Bronchial epithelial cell (primary cell): ENCODE measurements at regions not wholly inside any gene's neighbourhood (a gene's known extent, or its start where the extent isn't known, plus 50 kb on each side); places are given as distances from the start of the nearest gene placed in this dataset.

Experiments used
- DNase-seq: peaks from one replicate; pipeline ENCODE4 v3.0.0-alpha.2; 2010; ENCODE audit warnings: low read depth
- FAIRE-seq: peaks from 2 replicates; lab custom pipeline; 2011; peaks lifted over from hg19 to GRCh38; lab: Jason Lieb, UNC
- H3K27me3 ChIP-seq: 2 replicates; pipeline ENCODE4 v1.5.1; 2011; ENCODE audit warnings: low read length; ENCODE audit not compliant: control insufficient read depth, insufficient read depth
- H3K36me3 ChIP-seq: 2 replicates; pipeline ENCODE4 v1.5.1; 2011; ENCODE audit warnings: low read length; ENCODE audit not compliant: control insufficient read depth, insufficient read depth
- H3K4me3 ChIP-seq: 2 replicates; pipeline ENCODE4 v1.5.1; 2011; ENCODE audit warnings: mild to moderate bottlenecking, low read depth, low read length, control low read depth
- CTCF ChIP-seq: IDR thresholded peaks from 2 replicates; pipeline ENCODE4 v1.5.1; 2011; ENCODE audit warnings: mild to moderate bottlenecking, moderate library complexity, low read length, control low read depth, inconsistent platforms; ENCODE audit not compliant: insufficient read depth, severe bottlenecking

GRCh38 chr5:89232139-89232603 is 349.2 kb upstream of the MEF2C start:
- Histone ChIP-seq H3K4me3 (no peak overlapping the region), H3K27me3 (no peaks in the 10 kb centered on the region), H3K36me3 (no peaks in the 10 kb centered on the region)
- TF ChIP-seq CTCF: no peak
- FAIRE-seq (no peak), DNase-seq (no peak)

- no peaks in the 10 kb centered on the region for H3K36me3 ChIP-seq
- FAIRE-seq (no peak), DNase-seq (no peak)
- no peaks in the 10 kb centered on the region for H3K27me3 ChIP-seq
- no peak for TF ChIP-seq CTCF
- H3K4me3 ChIP-seq: no peak overlapping the region
These were observed 347.2 kb upstream of the MEF2C start for GRCh38 chr5:89230178-89230577.

- no peak for TF ChIP-seq CTCF
- H3K27me3 ChIP-seq: no peaks in the 10 kb centered on the region
- H3K36me3 ChIP-seq: no peaks in the 10 kb centered on the region
- DNase-seq (no peak), FAIRE-seq (no peak)
- H3K4me3 ChIP-seq: no peak overlapping the region
These were observed 346.5 kb upstream of the MEF2C start for GRCh38 chr5:89229331-89230070.

GRCh38 chr5:89228355-89228754 is 345.4 kb upstream of the MEF2C start:
- no peak for TF ChIP-seq CTCF
- H3K4me3 ChIP-seq: no peak overlapping the region
- no peaks in the 10 kb centered on the region for H3K36me3 ChIP-seq
- no peak for FAIRE-seq
- no peaks in the 10 kb centered on the region for H3K27me3 ChIP-seq
- DNase-seq: no peak

- H3K36me3 ChIP-seq: no peaks in the 10 kb centered on the region
- no peaks in the 10 kb centered on the region for H3K27me3 ChIP-seq
- TF ChIP-seq CTCF: no peak
- H3K4me3 ChIP-seq: no peak overlapping the region
- FAIRE-seq (no peak), DNase-seq (no peak)
These were observed 335.4 kb upstream of the MEF2C start for GRCh38 chr5:89218364-89218763.

GRCh38 chr5:89216606-89217005 is 333.6 kb upstream of the MEF2C start:
- H3K4me3 ChIP-seq: no peak overlapping the region
- no peaks in the 10 kb centered on the region for H3K36me3 ChIP-seq
- TF ChIP-seq CTCF: no peak
- no peaks in the 10 kb centered on the region for H3K27me3 ChIP-seq
- no peak for FAIRE-seq
- DNase-seq: no peak
